ENCODE measurements at regions not wholly inside any gene's neighbourhood (a gene's known extent, or its start where the extent isn't known, plus 50 kb on each side); places are given as distances from the start of the nearest gene placed in this dataset.

- DNase-seq = peak in 1 of 2 donors; percentile 13
- 9 to 26% (median 18%) methylated on average over 2 of the region's 2 CpGs for WGBS, 5 donors
- TF ChIP-seq EP300 (IDR thresholded peaks at IDR 0.05) (no peak), CTCF (IDR thresholded peaks at IDR 0.05) (no peak), POLR2A (IDR thresholded peaks at IDR 0.05) (no peak), POLR2AphosphoS5 (IDR thresholded peaks at IDR 0.05) (no peak)
- intact Hi-C loops (cut with DNase I; ENCODE audit: low total_unique reads) = no loop called here
- Histone ChIP-seq H3K27ac (no peak overlapping the region), H3K36me3 (no peaks in the 10 kb centered on the region), H3K4me1 (peaks cover 0 to 19% (median 6%) of the 10 kb centered on the region in 4 donors), H3K4me3 (no peak overlapping the region), H3K9me3 (no peaks in the 10 kb centered on the region), H3K27me3 (no peaks in the 10 kb centered on the region)
Measured at GRCh38 chr5:123756318-123756665, 244.3 kb downstream of the CSNK1G3 start.

- DNase-seq = peak in 1 of 2 donors; percentile 26
- H3K36me3 ChIP-seq = no peaks in the 10 kb centered on the region
- TF ChIP-seq CTCF (IDR thresholded peaks at IDR 0.05) (no peak), POLR2AphosphoS5 (IDR thresholded peaks at IDR 0.05) (no peak), POLR2A (IDR thresholded peaks at IDR 0.05) (no peak), EP300 (IDR thresholded peaks at IDR 0.05) (no peak)
- H3K4me3 ChIP-seq = no peak overlapping the region
- 41 to 57% (median 49%) methylated on average over 5 of the region's 5 CpGs for whole genome bisulfite sequencing, 5 donors
- no peaks in the 10 kb centered on the region for H3K27me3 ChIP-seq
- intact Hi-C loops (cut with DNase I; ENCODE audit: low total_unique reads) = no loop called here
- H3K27ac ChIP-seq = no peak overlapping the region
- H3K4me1 ChIP-seq = peaks cover 0 to 19% (median 6%) of the 10 kb centered on the region in 4 donors
- no peaks in the 10 kb centered on the region for H3K9me3 ChIP-seq
Measured at GRCh38 chr5:123755653-123756317, 243.8 kb downstream of the CSNK1G3 start.

- 62 to 81% (median 73%) methylated on average over 3 of the region's 3 CpGs for WGBS, 5 donors
- peak overlapping the region in 1 of 5 donors; percentile 12 for H3K27ac ChIP-seq
- peak in 1 of 2 donors; percentile 15 for DNase-seq
- intact Hi-C loops (cut with DNase I; ENCODE audit: low total_unique reads) = no loop called here
- H3K4me1 ChIP-seq = peaks cover 0 to 19% (median 6%) of the 10 kb centered on the region in 4 donors
- no peaks in the 10 kb centered on the region for H3K9me3 ChIP-seq
- no peak overlapping the region for H3K4me3 ChIP-seq
- H3K27me3 ChIP-seq = no peaks in the 10 kb centered on the region
- H3K36me3 ChIP-seq = no peaks in the 10 kb centered on the region
- TF ChIP-seq POLR2A (IDR thresholded peaks at IDR 0.05) (no peak), POLR2AphosphoS5 (IDR thresholded peaks at IDR 0.05) (no peak), EP300 (IDR thresholded peaks at IDR 0.05) (no peak), CTCF (IDR thresholded peaks at IDR 0.05) (no peak)
Measured at GRCh38 chr5:123754908-123755307, 242.9 kb downstream of the CSNK1G3 start.

GRCh38 chr5:123753937-123754891 lies 242.2 kb downstream of the CSNK1G3 start:
- TF ChIP-seq EP300 (IDR thresholded peaks at IDR 0.05) (no peak), POLR2AphosphoS5 (IDR thresholded peaks at IDR 0.05) (no peak), POLR2A (IDR thresholded peaks at IDR 0.05) (no peak), CTCF (IDR thresholded peaks at IDR 0.05) (no peak)
- Histone ChIP-seq H3K36me3 (no peaks in the 10 kb centered on the region), H3K27me3 (no peaks in the 10 kb centered on the region), H3K9me3 (no peaks in the 10 kb centered on the region), H3K27ac (peak overlapping the region in 1 of 5 donors; percentile 12), H3K4me3 (no peak overlapping the region), H3K4me1 (peaks cover 0 to 19% (median 6%) of the 10 kb centered on the region in 4 donors)
- DNase-seq = peak in 1 of 2 donors; percentile 24
- 71 to 89% (median 85%) methylated on average over 4 of the region's 4 CpGs for WGBS, 5 donors
- intact Hi-C loops (cut with DNase I; ENCODE audit: low total_unique reads) = no loop called here

Measured in stomach (tissue), 8 donors.